Dendritic cell treated with granulocyte-macrophage colony-stimulating factor and Interleukin-4, amounts not matched to agents 40 ng/mL and 50 ng/mL, for 4 days (primary cell): ENCODE measurements at regions not wholly inside any gene's neighbourhood (a gene's known extent, or its start where the extent isn't known, plus 50 kb on each side); places are given as distances from the start of the nearest gene placed in this dataset.
"Not testable (repeated sequence)": the region's sequence is repeated elsewhere in the genome, so short reads cannot be mapped to it uniquely, and the experiment has no call there.

Experiments used
- H3K27ac Mint-ChIP-seq: one replicate; pipeline ENCODE4 v1.8.0; 2022; ENCODE audit warnings: mild to moderate bottlenecking, mixed read lengths
- H3K27me3 Mint-ChIP-seq: one replicate; pipeline ENCODE4 v1.8.0; 2022; ENCODE audit warnings: mild to moderate bottlenecking, mixed read lengths
- H3K36me3 Mint-ChIP-seq: one replicate; pipeline ENCODE4 v1.8.0; 2022; ENCODE audit warnings: low read depth, mixed read lengths
- H3K4me1 Mint-ChIP-seq: one replicate; pipeline ENCODE4 v1.8.0; 2022; ENCODE audit warnings: low read depth, mixed read lengths
- H3K4me3 Mint-ChIP-seq: one replicate; pipeline ENCODE4 v1.8.0; 2022; ENCODE audit warnings: mild to moderate bottlenecking, moderate library complexity, mixed read lengths
- H3K9me3 Mint-ChIP-seq: one replicate; pipeline ENCODE4 v1.8.0; 2022; ENCODE audit warnings: mixed read lengths
- intact Hi-C: fragments of 100-400 bp; cut with micrococcal nuclease; formaldehyde crosslinking; loops from one replicate; pipeline ENCODE4 v1.15.0; 2022

DNA sequence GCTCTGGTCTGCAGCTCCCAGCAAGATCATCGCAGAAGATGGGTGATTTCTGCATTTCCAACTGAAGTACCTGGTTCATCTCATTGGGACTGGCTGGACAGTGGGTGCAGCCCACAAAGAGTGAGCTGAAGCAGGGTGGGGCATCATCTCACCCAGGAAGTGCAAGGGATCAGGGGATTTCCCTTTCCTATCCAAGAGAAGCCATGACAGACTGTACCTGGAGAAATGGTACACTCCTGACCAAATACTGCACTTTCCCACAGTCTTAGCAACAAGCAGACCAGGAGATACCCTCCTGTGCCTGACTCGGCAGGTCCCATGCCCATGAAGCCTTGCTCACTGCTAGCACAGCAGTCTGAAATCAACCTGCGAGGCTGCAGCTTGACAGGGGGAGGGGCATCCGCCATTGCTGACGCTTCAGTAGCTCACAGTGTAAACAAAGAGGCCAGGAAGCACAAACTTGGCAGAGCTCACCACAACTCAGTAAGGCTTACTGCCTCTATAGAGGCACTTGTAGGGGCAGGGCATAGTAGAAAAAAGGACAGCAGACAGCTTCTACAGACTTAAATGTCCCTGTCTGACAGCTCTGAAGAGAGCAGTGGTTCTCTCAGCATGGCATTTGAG is 60.5 kb downstream of the AREG start:
- H3K27ac Mint-ChIP-seq, H3K4me3 Mint-ChIP-seq, intact Hi-C loops, H3K36me3 Mint-ChIP-seq, H3K27me3 Mint-ChIP-seq, H3K4me1 Mint-ChIP-seq: not testable (repeated sequence)
- peaks cover 12% of the 10 kb centered on the region for H3K9me3 Mint-ChIP-seq

DNA sequence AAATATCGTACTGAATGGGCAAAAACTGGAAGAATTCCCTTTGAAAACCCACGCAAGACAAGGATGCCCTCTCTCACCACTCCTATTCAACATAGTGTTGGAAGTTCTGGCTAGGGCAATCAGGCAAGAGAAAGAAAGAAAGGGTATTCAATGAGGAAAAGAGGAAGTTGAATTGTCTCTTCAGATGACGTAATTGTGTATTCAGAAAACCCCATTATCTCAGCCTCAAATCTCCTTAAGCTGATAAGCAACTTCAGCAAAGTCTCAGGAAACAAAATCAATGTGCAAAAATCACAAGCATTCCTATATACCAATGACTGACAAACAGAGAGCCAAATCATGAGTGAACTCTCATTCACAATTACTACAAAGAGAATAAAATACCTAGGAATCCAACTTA is 64.4 kb downstream of the AREG start:
- H3K4me3 Mint-ChIP-seq, H3K36me3 Mint-ChIP-seq, H3K27me3 Mint-ChIP-seq, intact Hi-C loops, H3K27ac Mint-ChIP-seq, H3K4me1 Mint-ChIP-seq: not testable (repeated sequence)
- H3K9me3 Mint-ChIP-seq = peaks cover 12% of the 10 kb centered on the region

DNA sequence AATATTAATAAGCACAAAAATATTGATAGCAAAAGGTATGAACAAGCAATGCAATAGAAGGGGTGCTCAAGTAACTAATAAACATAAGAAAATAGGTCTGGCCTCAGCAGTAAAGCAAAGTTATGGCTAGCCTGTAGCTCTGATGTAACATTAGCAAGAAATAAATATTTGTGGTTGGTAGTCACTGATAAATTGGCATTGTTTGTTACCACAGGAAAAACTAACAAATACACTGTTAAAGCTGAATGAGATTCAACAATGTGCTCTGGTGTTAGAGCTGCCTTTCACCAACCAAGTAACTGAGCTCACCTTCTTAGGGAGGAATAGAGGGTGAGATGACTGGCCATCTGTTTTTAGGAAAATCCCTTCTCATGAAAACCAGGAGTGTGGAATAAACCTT is 71.4 kb downstream of the AREG start:
- intact Hi-C loops = no loop called here
- H3K27me3 Mint-ChIP-seq = no peaks in the 10 kb centered on the region
- H3K4me3 Mint-ChIP-seq = no peak overlapping the region
- H3K9me3 Mint-ChIP-seq = no peaks in the 10 kb centered on the region
- no peaks in the 10 kb centered on the region for H3K36me3 Mint-ChIP-seq
- H3K27ac Mint-ChIP-seq = no peak overlapping the region
- H3K4me1 Mint-ChIP-seq = no peaks in the 10 kb centered on the region

DNA sequence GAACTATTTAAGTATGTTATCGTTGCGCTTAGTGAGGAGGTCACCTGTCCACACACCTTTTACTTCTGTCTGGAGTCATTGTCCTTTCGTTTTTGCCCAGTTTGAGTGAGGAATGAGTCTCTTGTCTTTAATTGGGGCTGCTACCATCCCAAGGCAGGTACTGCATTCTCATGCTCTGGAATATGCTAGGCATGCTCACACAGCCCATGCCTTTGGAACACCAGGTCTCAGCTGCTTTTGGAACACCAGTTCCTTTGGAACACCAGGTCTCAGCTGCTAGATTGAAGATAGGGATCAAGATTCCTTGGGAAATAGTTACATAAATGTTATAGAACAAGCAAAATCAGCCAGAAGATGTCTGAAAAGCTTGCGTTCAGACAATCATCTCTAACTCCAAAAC is 73.1 kb downstream of the AREG start:
- Mint-ChIP-seq H3K4me1 (no peaks in the 10 kb centered on the region), H3K27ac (no peak overlapping the region), H3K36me3 (no peaks in the 10 kb centered on the region), H3K27me3 (no peaks in the 10 kb centered on the region), H3K4me3 (no peak overlapping the region), H3K9me3 (no peaks in the 10 kb centered on the region)
- intact Hi-C loops = no loop called here

GRCh38 chr4:74522251-74522991 is 77.5 kb downstream of the AREG start:
- H3K4me3 Mint-ChIP-seq = no peak overlapping the region
- H3K9me3 Mint-ChIP-seq = no peaks in the 10 kb centered on the region
- intact Hi-C loops = no loop called here
- H3K36me3 Mint-ChIP-seq = no peaks in the 10 kb centered on the region
- no peaks in the 10 kb centered on the region for H3K4me1 Mint-ChIP-seq
- no peak overlapping the region for H3K27ac Mint-ChIP-seq
- no peaks in the 10 kb centered on the region for H3K27me3 Mint-ChIP-seq

DNA sequence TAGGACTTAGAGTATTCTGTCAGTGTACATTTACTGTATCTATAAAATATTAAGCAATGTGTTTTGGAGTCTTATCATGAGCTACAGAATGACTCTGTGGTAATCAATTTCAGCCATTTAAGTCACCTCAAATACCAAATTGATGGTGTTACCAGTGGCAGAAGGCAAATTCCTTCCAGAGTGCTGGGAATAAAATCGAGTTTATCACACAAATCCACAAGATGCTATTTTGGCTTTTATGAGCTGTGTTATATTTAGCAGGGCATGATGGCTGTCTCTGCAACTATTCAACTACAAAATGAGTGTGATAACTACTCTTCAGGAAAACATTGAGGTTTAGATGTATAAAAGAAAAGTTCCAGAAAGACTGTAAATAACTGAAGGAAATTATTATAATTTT is 78.2 kb downstream of the AREG start:
- H3K4me3 Mint-ChIP-seq = no peak overlapping the region
- H3K36me3 Mint-ChIP-seq = no peaks in the 10 kb centered on the region
- H3K4me1 Mint-ChIP-seq = no peaks in the 10 kb centered on the region
- no peaks in the 10 kb centered on the region for H3K27me3 Mint-ChIP-seq
- no peak overlapping the region for H3K27ac Mint-ChIP-seq
- intact Hi-C loops = no loop called here
- H3K9me3 Mint-ChIP-seq = no peaks in the 10 kb centered on the region

- Mint-ChIP-seq H3K36me3 (no peaks in the 10 kb centered on the region), H3K27me3 (no peaks in the 10 kb centered on the region), H3K4me3 (no peak overlapping the region), H3K4me1 (no peaks in the 10 kb centered on the region), H3K9me3 (no peaks in the 10 kb centered on the region), H3K27ac (no peak overlapping the region)
- intact Hi-C loops = no loop called here
Measured at GRCh38 chr4:74524985-74525384, 80.0 kb downstream of the AREG start.

- Mint-ChIP-seq H3K36me3 (no peaks in the 10 kb centered on the region), H3K9me3 (no peaks in the 10 kb centered on the region), H3K27ac (no peak overlapping the region), H3K27me3 (no peaks in the 10 kb centered on the region), H3K4me1 (no peaks in the 10 kb centered on the region), H3K4me3 (no peak overlapping the region)
- intact Hi-C loops = no loop called here
Measured at GRCh38 chr4:74527049-74527448, 82.1 kb downstream of the AREG start.

DNA sequence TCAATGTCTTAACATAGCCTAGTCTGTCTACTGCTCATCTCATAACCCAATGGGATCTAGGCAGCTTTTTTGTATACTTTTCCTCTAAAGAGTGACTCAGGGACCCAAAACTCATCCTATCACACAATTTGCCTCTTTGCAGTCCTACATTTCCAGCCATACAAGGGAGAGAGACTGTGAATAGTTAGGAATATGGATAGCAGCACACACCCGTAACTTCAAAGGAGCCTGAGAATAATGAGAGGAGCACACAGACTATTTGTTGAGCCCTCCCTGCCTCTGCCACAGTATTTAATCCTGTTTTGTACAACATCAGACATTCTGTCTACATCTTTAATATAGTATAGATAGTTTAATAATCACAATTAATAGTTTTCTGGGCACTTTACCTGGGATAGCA is 83.2 kb downstream of the AREG start:
- Mint-ChIP-seq H3K4me1 (no peaks in the 10 kb centered on the region), H3K27me3 (no peaks in the 10 kb centered on the region), H3K9me3 (no peaks in the 10 kb centered on the region), H3K36me3 (no peaks in the 10 kb centered on the region), H3K4me3 (no peak overlapping the region), H3K27ac (no peak overlapping the region)
- intact Hi-C loops = no loop called here

DNA sequence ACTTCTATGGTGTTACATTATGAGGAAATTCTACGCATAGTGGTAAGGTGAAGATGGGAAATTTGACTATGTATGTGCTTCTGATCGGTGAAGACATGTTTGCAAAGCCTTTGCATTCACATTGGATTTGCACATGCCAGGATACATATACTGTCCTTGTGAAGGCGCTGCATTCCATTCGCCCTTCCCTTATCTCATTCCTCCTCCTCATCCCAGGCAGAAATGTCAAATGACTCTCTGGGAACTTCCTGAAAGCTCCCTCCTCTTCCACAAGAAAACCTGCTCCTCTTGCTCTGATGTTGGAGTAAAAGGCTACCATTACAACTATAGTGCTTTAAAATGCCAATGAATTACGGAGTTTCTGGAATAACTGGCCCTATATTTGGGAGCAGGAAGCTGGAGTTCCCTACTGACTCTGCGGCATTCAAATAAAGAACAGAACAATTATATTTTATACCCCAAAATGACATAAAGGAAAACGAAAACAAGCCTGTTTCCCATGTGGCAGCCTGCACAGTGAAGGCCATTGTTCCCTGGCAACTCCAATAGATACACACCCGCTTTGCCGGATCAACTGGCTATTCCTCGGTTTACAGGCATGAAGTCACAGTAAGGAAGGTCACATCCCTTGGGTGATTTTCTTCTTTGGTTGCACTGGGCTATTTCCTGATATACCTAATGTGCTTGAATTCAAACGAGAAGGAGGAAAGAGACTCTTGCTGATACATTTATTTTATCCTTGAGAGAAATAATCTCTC is 84.5 kb downstream of the AREG start:
- Mint-ChIP-seq H3K36me3 (no peaks in the 10 kb centered on the region), H3K4me3 (no peak overlapping the region), H3K27ac (no peak overlapping the region), H3K9me3 (no peaks in the 10 kb centered on the region), H3K4me1 (no peaks in the 10 kb centered on the region), H3K27me3 (no peaks in the 10 kb centered on the region)
- intact Hi-C loops = loop anchor here (5.0 to 10.0 kb wide), 3 partner anchors 95 to 345 kb away; no protein-coding TSS in a partner anchor

DNA sequence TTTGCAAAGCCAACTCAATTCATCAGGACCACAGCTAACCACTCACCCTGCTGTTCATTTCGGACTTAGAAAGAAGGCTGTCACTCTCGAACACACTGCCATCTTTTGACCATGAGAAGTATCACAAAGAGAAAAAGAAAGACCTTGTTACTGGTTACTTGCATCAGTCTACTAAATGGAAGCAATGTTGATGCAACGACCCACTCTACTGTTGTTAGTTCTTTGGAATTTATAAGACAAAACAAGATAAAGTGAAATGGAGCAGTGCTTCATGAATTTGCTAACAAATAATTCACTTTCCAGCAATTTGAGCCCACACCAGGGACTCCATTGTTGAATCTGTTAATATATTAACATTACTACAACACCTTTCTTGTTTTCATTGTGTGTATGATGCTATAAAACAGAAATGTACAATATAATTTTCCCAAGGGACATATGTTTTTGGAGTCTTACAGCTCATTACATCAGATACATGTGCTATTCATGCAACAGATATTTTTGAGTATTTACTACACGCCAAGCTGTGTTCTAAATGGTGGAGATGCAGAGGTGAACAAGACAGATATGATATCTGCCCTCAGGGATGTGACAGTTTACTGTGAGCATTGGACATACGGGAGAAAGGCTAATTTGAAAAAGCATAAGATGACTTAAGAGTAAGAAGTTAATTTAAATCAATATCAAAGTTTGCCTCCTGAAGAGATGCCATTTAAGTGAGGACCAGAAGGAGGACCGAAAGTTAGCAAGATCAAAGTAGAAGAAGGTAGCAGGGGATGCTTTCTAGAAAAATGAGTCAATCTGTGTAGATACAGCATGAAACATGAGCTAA is 87.2 kb downstream of the AREG start:
- Mint-ChIP-seq H3K4me1 (peaks cover under 1% of the 10 kb centered on the region), H3K27me3 (no peaks in the 10 kb centered on the region)

DNA sequence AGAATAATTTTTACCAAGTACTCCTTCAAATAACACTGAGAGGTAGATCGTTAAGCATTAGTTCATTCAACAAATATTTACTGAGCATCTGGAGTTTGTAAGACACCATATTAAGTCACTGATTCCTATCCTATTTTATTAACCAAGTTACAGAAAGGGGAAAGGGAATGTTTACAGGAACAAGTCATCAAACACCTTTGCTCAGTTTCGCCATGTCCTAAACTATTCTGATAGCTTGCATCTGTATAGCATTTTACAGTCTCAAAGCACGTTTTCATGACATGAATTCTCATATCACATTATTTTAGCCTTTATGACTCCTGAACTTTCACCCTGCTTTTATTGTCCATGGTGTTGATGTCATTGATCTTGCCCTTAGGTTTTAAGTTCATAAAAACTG is 89.2 kb downstream of the AREG start:
- no peaks in the 10 kb centered on the region for H3K9me3 Mint-ChIP-seq
- no peak overlapping the region for H3K27ac Mint-ChIP-seq
- H3K27me3 Mint-ChIP-seq = no peaks in the 10 kb centered on the region
- peaks cover 6% of the 10 kb centered on the region for H3K4me1 Mint-ChIP-seq
- intact Hi-C loops = loop anchor here (5.0 to 10.0 kb wide), 3 partner anchors 91 to 349 kb away; no protein-coding TSS in a partner anchor
- no peaks in the 10 kb centered on the region for H3K36me3 Mint-ChIP-seq
- no peak overlapping the region for H3K4me3 Mint-ChIP-seq

More for the DNA sequence above, 87.2 kb downstream of the AREG start:
- Mint-ChIP-seq H3K36me3 (no peaks in the 10 kb centered on the region), H3K9me3 (no peaks in the 10 kb centered on the region), H3K4me3 (no peak overlapping the region), H3K27ac (no peak overlapping the region)
- intact Hi-C loops = loop anchor here (1.0 to 10.0 kb wide), 4 partner anchors 93 to 347 kb away; no protein-coding TSS in a partner anchor

- Mint-ChIP-seq H3K27me3 (no peaks in the 10 kb centered on the region), H3K4me1 (peaks cover 6% of the 10 kb centered on the region), H3K9me3 (no peaks in the 10 kb centered on the region), H3K27ac (no peak overlapping the region), H3K4me3 (no peak overlapping the region), H3K36me3 (no peaks in the 10 kb centered on the region)
- intact Hi-C loops = loop anchor here (5.0 to 10.0 kb wide), 4 partner anchors 90 to 350 kb away; no protein-coding TSS in a partner anchor
Measured at GRCh38 chr4:74534936-74535335, 90.0 kb downstream of the AREG start.
